IMR-90 (cell line): ENCODE measurements at regions not wholly inside any gene's neighbourhood (a gene's known extent, or its start where the extent isn't known, plus 50 kb on each side); places are given as distances from the start of the nearest gene placed in this dataset.

Source experiments
- ATAC-seq: fragments of 200-7000 bp; cut with Tn5 transposase; 2 replicates; pipeline ENCODE4 v1.9.1; 2020; ENCODE audit warnings: low read depth, mild to moderate bottlenecking, moderate library complexity
- BruUV-seq: library from RNA; stranded (reverse); fragments of 400-500 nt; replicated peaks from 2 replicates; lab custom pipeline; 2021; lab: Mats Ljungman, UMichigan
- CTCF ChIA-PET: fragments of 300-600 bp; formaldehyde crosslinking; extraction: SDS; loops from one replicate; lab custom pipeline; 2021; ENCODE audit warnings: antibody characterized with exemption; lab: Yijun Ruan, JAX
- POLR2A ChIA-PET: fragments of 300-600 bp; sonication (Branson Sonifier 250); formaldehyde crosslinking; loops from one replicate; lab custom pipeline; 2022; ENCODE audit warnings: antibody characterized with exemption; ENCODE audit not compliant: unreplicated experiment; lab: Charles Lee
- DNase-seq: peaks from one replicate; pipeline ENCODE4 v3.0.0; 2013
- H2AFZ ChIP-seq: replicated peaks from 2 replicates; pipeline ENCODE3; 2013; ENCODE audit warnings: low read length, mild to moderate bottlenecking; ENCODE audit not compliant: poor library complexity
- H2AK5ac ChIP-seq: 2 replicates; pipeline ENCODE4 v1.6.1; 2013; ENCODE audit warnings: low read depth, low read length, inconsistent platforms
- H2AK9ac ChIP-seq: replicated peaks from 2 replicates; pipeline ENCODE3; 2013; ENCODE audit warnings: mild to moderate bottlenecking, low read depth, low read length, moderate library complexity; ENCODE audit not compliant: poor library complexity
- H2BK120ac ChIP-seq: 2 replicates; pipeline ENCODE4 v1.6.1; 2013; ENCODE audit warnings: low read depth, low read length, inconsistent platforms
- H2BK15ac ChIP-seq: 3 replicates; pipeline ENCODE4 v1.6.1; 2013; ENCODE audit warnings: low read depth, low read length, inconsistent platforms
- H2BK20ac ChIP-seq: 2 replicates; pipeline ENCODE4 v1.6.1; 2013; ENCODE audit warnings: low read depth, mild to moderate bottlenecking, inconsistent platforms, low read length, moderate library complexity
- H2BK5ac ChIP-seq: 2 replicates; pipeline ENCODE4 v1.6.1; 2013; ENCODE audit warnings: mild to moderate bottlenecking, low read depth, low read length, inconsistent platforms; ENCODE audit not compliant: poor library complexity, severe bottlenecking
- H3K14ac ChIP-seq: replicated peaks from 2 replicates; pipeline ENCODE4 v1.6.1; 2013; ENCODE audit warnings: low read depth, low read length, inconsistent platforms
- H3K18ac ChIP-seq: 2 replicates; pipeline ENCODE4 v1.6.1; 2013; ENCODE audit warnings: low read depth, low read length, control low read depth
- H3K23ac ChIP-seq: 2 replicates; pipeline ENCODE4 v1.6.1; 2013; ENCODE audit warnings: low read depth, low read length, inconsistent platforms
- H3K27ac ChIP-seq: 2 replicates; pipeline ENCODE4 v1.5.1; 2013; ENCODE audit warnings: mild to moderate bottlenecking, control low read depth, low read length; ENCODE audit not compliant: insufficient read depth
- H3K27me3 ChIP-seq: 2 replicates; pipeline ENCODE4 v1.6.1; 2013; ENCODE audit warnings: low read length; ENCODE audit not compliant: control insufficient read depth, insufficient read depth
- H3K36me3 ChIP-seq: 2 replicates; pipeline ENCODE4 v1.6.1; 2013; ENCODE audit warnings: low read length, mixed read lengths; ENCODE audit not compliant: control insufficient read depth, insufficient read depth
- H3K4ac ChIP-seq: 2 replicates; pipeline ENCODE4 v1.6.1; 2013; ENCODE audit warnings: low read depth, low read length, inconsistent platforms
- H3K4me1 ChIP-seq: 2 replicates; pipeline ENCODE4 v1.6.1; 2013; ENCODE audit warnings: low read length, mixed read lengths; ENCODE audit not compliant: control insufficient read depth, insufficient read depth
- H3K4me2 ChIP-seq: 2 replicates; pipeline ENCODE4 v1.6.1; 2013; ENCODE audit warnings: low read depth, mild to moderate bottlenecking, control low read depth, low read length, moderate library complexity
- H3K4me3 ChIP-seq: 2 replicates; pipeline ENCODE4 v1.5.1; 2013; ENCODE audit warnings: low read depth, mild to moderate bottlenecking, control low read depth, low read length, moderate library complexity; ENCODE audit not compliant: insufficient read depth
- H3K56ac ChIP-seq: 2 replicates; pipeline ENCODE4 v1.6.1; 2013; ENCODE audit warnings: low read length, inconsistent platforms; ENCODE audit not compliant: insufficient read depth; ENCODE audit errors: extremely low read depth
- H3K79me1 ChIP-seq, 2 experiments: 2 replicates each; pipeline ENCODE4 v1.6.1; 2013; ENCODE audit warnings: low read length in 2 of 2, inconsistent platforms in 1 of 2, low read depth in 1 of 2
- H3K9ac ChIP-seq: 2 replicates; pipeline ENCODE4 v1.6.1; 2013; ENCODE audit warnings: low read depth, low read length, control low read depth
- H3K9me1 ChIP-seq: 2 replicates; pipeline ENCODE4 v1.6.1; 2013; ENCODE audit warnings: low read length, inconsistent platforms; ENCODE audit not compliant: insufficient read depth
- H3K9me3 ChIP-seq: 2 replicates; pipeline ENCODE4 v1.6.1; 2013; ENCODE audit warnings: low read length; ENCODE audit not compliant: control insufficient read depth, insufficient read depth
- H4K20me1 ChIP-seq: 2 replicates; pipeline ENCODE4 v1.6.1; 2013; ENCODE audit warnings: low read length, inconsistent platforms; ENCODE audit not compliant: insufficient read depth
- H4K5ac ChIP-seq: 2 replicates; pipeline ENCODE4 v1.6.1; 2013; ENCODE audit warnings: mild to moderate bottlenecking, low read depth, low read length, control low read depth
- H4K8ac ChIP-seq, 2 experiments: 2 replicates each; pipeline ENCODE4 v1.6.1; 2013; ENCODE audit warnings: low read depth in 2 of 2, low read length in 2 of 2, control low read depth in 1 of 2, inconsistent platforms in 1 of 2
- H4K91ac ChIP-seq: 2 replicates; pipeline ENCODE4 v1.6.1; 2013; ENCODE audit warnings: low read depth, low read length, inconsistent platforms; ENCODE audit not compliant: insufficient read depth
- BHLHE40 ChIP-seq: fragments of 150-350 bp; IDR thresholded peaks from 2 replicates; pipeline ENCODE4 v1.6.1; 2016; ENCODE audit warnings: mild to moderate bottlenecking, low read depth, low read length
- CEBPB ChIP-seq: IDR thresholded peaks from 2 replicates; pipeline ENCODE4 v1.6.1; 2012; ENCODE audit warnings: low read depth, low read length, improper control_type of control experiment
- CHD1 ChIP-seq: IDR thresholded peaks from 2 replicates; pipeline ENCODE4 v1.6.1; 2012; ENCODE audit warnings: low read depth, low read length, improper control_type of control experiment
- CTCF ChIP-seq: conservative IDR thresholded peaks from 2 replicates; pipeline ENCODE4 v1.5.1; 2012; ENCODE audit warnings: mild to moderate bottlenecking, low read depth, low read length, improper control_type of control experiment
- ELK1 ChIP-seq: fragments of 150-350 bp; IDR thresholded peaks from 2 replicates; pipeline ENCODE4 v1.6.1; 2016; ENCODE audit warnings: low read depth, mild to moderate bottlenecking, low read length, moderate library complexity, borderline replicate concordance
- FOS ChIP-seq: fragments of 150-350 bp; IDR thresholded peaks from 2 replicates; pipeline ENCODE4 v1.6.1; 2016; ENCODE audit warnings: low read depth, low read length
- MAFK ChIP-seq: IDR thresholded peaks from 2 replicates; pipeline ENCODE4 v1.6.1; 2012; ENCODE audit warnings: low read depth, low read length, improper control_type of control experiment
- MAZ ChIP-seq: IDR thresholded peaks from 2 replicates; pipeline ENCODE4 v1.6.1; 2012; ENCODE audit warnings: low read depth, mild to moderate bottlenecking, low read length, improper control_type of control experiment, moderate library complexity, borderline replicate concordance
- MXI1 ChIP-seq: IDR thresholded peaks from 2 replicates; pipeline ENCODE4 v1.6.1; 2012; ENCODE audit warnings: low read depth, mild to moderate bottlenecking, low read length, moderate library complexity, borderline replicate concordance
- NFE2L2 ChIP-seq: fragments of 150-350 bp; IDR thresholded peaks from 2 replicates; pipeline ENCODE4 v1.6.1; 2016; ENCODE audit warnings: low read depth, mild to moderate bottlenecking, low read length
- POLR2A ChIP-seq: IDR thresholded peaks from 2 replicates; pipeline ENCODE4 v1.6.1; 2012; ENCODE audit warnings: mild to moderate bottlenecking, low read depth, low read length
- RAD21 ChIP-seq: IDR thresholded peaks from 2 replicates; pipeline ENCODE4 v1.6.1; 2012; ENCODE audit warnings: low read length, improper control_type of control experiment
- RCOR1 ChIP-seq: IDR thresholded peaks from 2 replicates; pipeline ENCODE4 v1.6.1; 2012; ENCODE audit warnings: mild to moderate bottlenecking, low read length, improper control_type of control experiment; ENCODE audit not compliant: insufficient replicate concordance
- RFX5 ChIP-seq: IDR thresholded peaks from 2 replicates; pipeline ENCODE4 v1.8.0; 2012; ENCODE audit warnings: low read depth, mild to moderate bottlenecking, low read length, moderate library complexity
- SMC3 ChIP-seq: fragments of 150-350 bp; IDR thresholded peaks from 2 replicates; pipeline ENCODE4 v1.6.1; 2016; ENCODE audit warnings: low read depth, mild to moderate bottlenecking, antibody characterized with exemption, low read length, moderate library complexity
- USF2 ChIP-seq: fragments of 150-350 bp; IDR thresholded peaks from 2 replicates; pipeline ENCODE4 v1.6.1; 2017; ENCODE audit warnings: mild to moderate bottlenecking, antibody characterized with exemption, low read length, low read depth
- WGBS, 2 experiments: methylation state at CpG; one replicate each; pipeline versions ENCODE4 v1.1.5 to v1.1.7; 2013; ENCODE audit warnings: missing lambda C conversion rate in 2 of 2; ENCODE audit not compliant: insufficient read length in 1 of 2; ENCODE audit errors: extremely low coverage in 2 of 2; 5-methylcytosine and 5-hydroxymethylcytosine counted together
- dilution Hi-C: fragments of 300-500 bp; cut with HindIII; formaldehyde crosslinking; loops from one replicate; pipeline ENCODE4 v1.14.3; 2018; ENCODE audit warnings: low sequenced_read_pairs; ENCODE audit not compliant: unreplicated experiment
- in situ Hi-C: fragments of 300-500 bp; cut with MboI; formaldehyde crosslinking; loops from 3 replicates; pipeline ENCODE4 v1.14.3; 2019; ENCODE audit warnings: low sequenced_read_pairs, inconsistent platforms, mixed read lengths
- intact Hi-C: fragments of 100-400 bp; cut with micrococcal nuclease; formaldehyde crosslinking; loops from 2 replicates; pipeline ENCODE4 v1.10.0; 2022

- dilution Hi-C loops, result no loop called here
- no peak overlapping the region for H3K9ac ChIP-seq
- H3K4me2 ChIP-seq, result no peak overlapping the region
- no peak overlapping the region for H3K4me3 ChIP-seq
- no peaks in the 10 kb centered on the region for H3K9me3 ChIP-seq
- no peak overlapping the region for H3K18ac ChIP-seq
- H3K27me3 ChIP-seq, result no peaks in the 10 kb centered on the region; the same call in 1 of the 2 replicates
- H3K36me3 ChIP-seq, result no peaks in the 10 kb centered on the region
- no peak overlapping the region for H3K23ac ChIP-seq
- H2BK20ac ChIP-seq, result no peak overlapping the region
- no peak overlapping the region for H3K27ac ChIP-seq
- H4K91ac ChIP-seq, result no peak overlapping the region
- no peak overlapping the region for H2AK9ac ChIP-seq
- intact Hi-C loops, result no loop called here
- H4K20me1 ChIP-seq, result no peaks in the 10 kb centered on the region
- in situ Hi-C loops, result no loop called here
- POLR2A ChIA-PET, result no interaction called here
- no peak overlapping the region for H2BK5ac ChIP-seq
- CTCF ChIA-PET, result no interaction called here
- H2AK5ac ChIP-seq, result no peak overlapping the region
- H2BK120ac ChIP-seq, result no peak overlapping the region
- H3K56ac ChIP-seq, result no peak overlapping the region
- H2BK15ac ChIP-seq, result no peak overlapping the region
- H3K14ac ChIP-seq, result no peak overlapping the region
- H3K4ac ChIP-seq, result no peak overlapping the region
- no peak overlapping the region for H4K8ac ChIP-seq
- BruUV-seq, result no TSS peak
- H2AFZ ChIP-seq, result no peak overlapping the region
- DNase-seq, result no peak
- TF ChIP-seq MAZ, result no peak
- no peak for TF ChIP-seq MXI1
- TF ChIP-seq RCOR1, result no peak
- no peak for TF ChIP-seq MAFK
- no peak for TF ChIP-seq NFE2L2
- no peak for TF ChIP-seq CHD1
- TF ChIP-seq BHLHE40, result no peak
- no peak for TF ChIP-seq CTCF
- no peak for TF ChIP-seq SMC3
- TF ChIP-seq POLR2A, result no peak
- no peak for TF ChIP-seq FOS
- no peak for TF ChIP-seq USF2
- TF ChIP-seq CEBPB, result no peak
- TF ChIP-seq RFX5, result no peak
- no peak for TF ChIP-seq ELK1
- TF ChIP-seq RAD21, result no peak
- no peaks in the 10 kb centered on the region for H3K9me1 ChIP-seq
- H3K4me1 ChIP-seq, result no peaks in the 10 kb centered on the region
- no peak for ATAC-seq
- WGBS, 2 experiments, result 14% methylated on average over 1 of the region's 6 CpGs; no CpG with 5 or more reads in 1 of the 2 experiments
- H4K5ac ChIP-seq, result no peak overlapping the region
- H3K79me1 ChIP-seq, result no peaks in the 10 kb centered on the region
Observed at GRCh38 chr16:80346111-80346632, 194.6 kb upstream of the DYNLRB2 start.
